Ishikawa (cell line): ENCODE measurements at regions not wholly inside any gene's neighbourhood (a gene's known extent, or its start where the extent isn't known, plus 50 kb on each side); places are given as distances from the start of the nearest gene placed in this dataset.

Experiments used
- CEBPB ChIP-seq: IDR thresholded peaks from 2 replicates; pipeline ENCODE4 v1.6.1; 2012
- CREB1 ChIP-seq: IDR thresholded peaks from 2 replicates; pipeline ENCODE4 v1.6.1; 2012; ENCODE audit warnings: low read depth
- EGR1 ChIP-seq: IDR thresholded peaks from 2 replicates; pipeline ENCODE4 v1.6.1; 2012
- EP300 ChIP-seq: IDR thresholded peaks from 2 replicates; pipeline ENCODE4 v1.6.1; 2012; ENCODE audit warnings: borderline replicate concordance
- FOXM1 ChIP-seq: IDR thresholded peaks from 2 replicates; pipeline ENCODE4 v1.6.1; 2012; ENCODE audit warnings: low read depth, borderline replicate concordance
- MAX ChIP-seq: IDR thresholded peaks from 2 replicates; pipeline ENCODE4 v1.6.1; 2012
- NFIC ChIP-seq: IDR thresholded peaks from 2 replicates; pipeline ENCODE4 v1.6.1; 2012
- RAD21 ChIP-seq: IDR thresholded peaks from 2 replicates; pipeline ENCODE4 v1.6.1; 2012; ENCODE audit warnings: low read depth
- REST ChIP-seq: IDR thresholded peaks from 2 replicates; pipeline ENCODE4 v1.6.1; 2012; ENCODE audit warnings: low read depth, mild to moderate bottlenecking
- TAF1 ChIP-seq: IDR thresholded peaks from 2 replicates; pipeline ENCODE4 v1.6.1; 2012; ENCODE audit warnings: low read depth, mild to moderate bottlenecking
- TCF12 ChIP-seq: IDR thresholded peaks from 2 replicates; pipeline ENCODE4 v1.6.1; 2012; ENCODE audit warnings: low read depth
- TEAD4 ChIP-seq: IDR thresholded peaks from 2 replicates; pipeline ENCODE4 v1.6.1; 2012
- USF1 ChIP-seq: IDR thresholded peaks from 2 replicates; pipeline ENCODE4 v1.6.1; 2012
- YY1 ChIP-seq: IDR thresholded peaks from 2 replicates; pipeline ENCODE4 v1.6.1; 2012; ENCODE audit warnings: low read depth
- ZBTB7A ChIP-seq: IDR thresholded peaks from 2 replicates; pipeline ENCODE4 v1.6.1; 2012; ENCODE audit warnings: low read depth

DNA sequence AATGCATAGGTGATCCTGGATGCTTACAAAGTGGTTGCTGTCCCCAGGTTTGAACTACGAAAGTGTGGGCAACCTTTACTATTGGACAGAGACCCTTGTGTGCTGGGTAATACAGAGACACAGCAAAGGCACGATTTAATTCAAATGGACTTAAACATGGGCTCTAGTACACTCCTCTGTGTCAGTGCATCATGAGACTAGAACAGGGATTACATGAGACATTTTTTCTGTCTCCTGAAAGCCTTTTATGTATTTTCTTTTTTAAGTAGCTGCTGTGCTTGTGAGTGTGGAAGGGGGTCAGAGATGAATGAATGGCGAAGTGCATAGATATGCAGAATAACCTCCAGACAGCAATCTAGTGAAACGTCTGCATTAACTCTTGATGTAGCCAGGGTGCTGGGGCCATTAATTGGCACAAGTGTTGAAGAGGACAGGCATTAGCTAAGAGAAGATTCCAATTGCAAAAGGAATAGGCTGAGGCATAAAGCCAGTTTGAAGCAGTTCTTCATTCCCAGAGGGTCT is 218.4 kb downstream of the STIM2 start:
- TF ChIP-seq REST: no peak

GRCh38 chr4:27081675-27082586 is 221.3 kb downstream of the STIM2 start:
- TF ChIP-seq REST (no peak), RAD21 (no peak), EP300 (no peak), TEAD4 (no peak), USF1 (no peak), EGR1 (no peak), CEBPB (no peak), FOXM1 (no peak), CREB1 (no peak), TCF12 (no peak), TAF1 (no peak), ZBTB7A (no peak), YY1 (no peak), MAX (no peak), NFIC (no peak)

GRCh38 chr4:27082776-27083175 is 222.1 kb downstream of the STIM2 start:
- no peak for TF ChIP-seq REST
- no peak for TF ChIP-seq TEAD4
- no peak for TF ChIP-seq TCF12
- TF ChIP-seq EGR1: no peak
- no peak for TF ChIP-seq RAD21
- no peak for TF ChIP-seq TAF1
- TF ChIP-seq CREB1: no peak
- TF ChIP-seq USF1: no peak
- TF ChIP-seq CEBPB: no peak
- no peak for TF ChIP-seq EP300
- no peak for TF ChIP-seq ZBTB7A
- no peak for TF ChIP-seq NFIC
- no peak for TF ChIP-seq FOXM1
- TF ChIP-seq YY1: no peak
- no peak for TF ChIP-seq MAX

- TF ChIP-seq USF1 (peak; percentile 90), RAD21 (peak; percentile 48), TEAD4 (peak; percentile 19; the same call in 1 of the 2 replicates), FOXM1 (no peak)
Measured at GRCh38 chr4:27084685-27085361, 224.2 kb downstream of the STIM2 start.
